A673 (cell line): ENCODE measurements at regions not wholly inside any gene's neighbourhood (a gene's known extent, or its start where the extent isn't known, plus 50 kb on each side); places are given as distances from the start of the nearest gene placed in this dataset.

Experiments used
- BruUV-seq: library from RNA; stranded (reverse); fragments of 400-500 nt; replicated peaks from 2 replicates; lab custom pipeline; 2021; lab: Mats Ljungman, UMichigan
- CTCF ChIA-PET: fragments of 300-600 bp; sonication (Branson Sonifier 250); formaldehyde crosslinking; loops from one replicate; lab custom pipeline; 2022; ENCODE audit warnings: antibody characterized with exemption; lab: Charles Lee
- POLR2A ChIA-PET: fragments of 300-600 bp; sonication (Branson Sonifier 250); formaldehyde crosslinking; loops from one replicate; lab custom pipeline; 2022; ENCODE audit warnings: antibody characterized with exemption; ENCODE audit not compliant: low non-redundant PET; lab: Charles Lee
- DNase-seq: peaks from one replicate; pipeline ENCODE4 v3.0.0-alpha.2; 2015; ENCODE audit warnings: low spot score
- H3K27ac ChIP-seq: fragments of 200-600 bp; sonication (generic); 2 replicates; pipeline ENCODE4 v1.5.1; 2016; ENCODE audit warnings: mixed run types, low read depth, mild to moderate bottlenecking, mixed read lengths, antibody characterized with exemption, low read length; ENCODE audit not compliant: poor library complexity, severe bottlenecking
- H3K27me3 ChIP-seq: fragments of 200-600 bp; sonication (generic); replicated peaks from 2 replicates; pipeline ENCODE4 v1.6.1; 2017; ENCODE audit warnings: mixed run types, low read depth, mild to moderate bottlenecking, mixed read lengths, antibody characterized with exemption, low read length; ENCODE audit not compliant: insufficient read depth, poor library complexity
- H3K36me3 ChIP-seq: fragments of 200-600 bp; sonication (generic); 2 replicates; pipeline ENCODE4 v1.6.1; 2016; ENCODE audit warnings: mixed run types, mild to moderate bottlenecking, mixed read lengths, antibody characterized with exemption, low read length; ENCODE audit not compliant: insufficient read depth, poor library complexity, severe bottlenecking
- H3K4me1 ChIP-seq: fragments of 200-600 bp; sonication (generic); 2 replicates; pipeline ENCODE4 v1.6.1; 2017; ENCODE audit warnings: mixed run types, mild to moderate bottlenecking, mixed read lengths, antibody characterized with exemption, low read length; ENCODE audit not compliant: insufficient read depth, poor library complexity, severe bottlenecking
- H3K4me3 ChIP-seq: fragments of 200-600 bp; sonication (generic); 2 replicates; pipeline ENCODE4 v1.5.1; 2016; ENCODE audit warnings: low read depth, mixed run types, mild to moderate bottlenecking, mixed read lengths, low read length; ENCODE audit not compliant: poor library complexity, severe bottlenecking
- H3K9me3 ChIP-seq: fragments of 200-600 bp; sonication (generic); 2 replicates; pipeline ENCODE4 v1.6.1; 2016; ENCODE audit warnings: mixed run types, low read depth, mild to moderate bottlenecking, mixed read lengths, antibody characterized with exemption, low read length; ENCODE audit not compliant: poor library complexity, severe bottlenecking
- EZH2 ChIP-seq: fragments of 200-600 bp; sonication (generic); IDR thresholded peaks from 2 replicates; pipeline ENCODE4 v1.6.1; 2017; ENCODE audit warnings: borderline replicate concordance, low read depth, mild to moderate bottlenecking, mixed read lengths, antibody characterized with exemption, low read length; ENCODE audit not compliant: poor library complexity, severe bottlenecking
- intact Hi-C: fragments of 100-400 bp; cut with micrococcal nuclease; formaldehyde crosslinking; loops from one replicate; pipeline ENCODE4 v1.10.0; 2022; ENCODE audit not compliant: unreplicated experiment
- TF ChIP-seq, protein P1 (sequence below): fragments of 300-800, 200-600 bp; sonication (generic); conservative IDR thresholded peaks from 2 replicates; pipeline ENCODE4 v1.5.1; 2017; ENCODE audit warnings: low read depth, mild to moderate bottlenecking, antibody characterized with exemption, low read length, moderate library complexity, mixed read lengths

DNA sequence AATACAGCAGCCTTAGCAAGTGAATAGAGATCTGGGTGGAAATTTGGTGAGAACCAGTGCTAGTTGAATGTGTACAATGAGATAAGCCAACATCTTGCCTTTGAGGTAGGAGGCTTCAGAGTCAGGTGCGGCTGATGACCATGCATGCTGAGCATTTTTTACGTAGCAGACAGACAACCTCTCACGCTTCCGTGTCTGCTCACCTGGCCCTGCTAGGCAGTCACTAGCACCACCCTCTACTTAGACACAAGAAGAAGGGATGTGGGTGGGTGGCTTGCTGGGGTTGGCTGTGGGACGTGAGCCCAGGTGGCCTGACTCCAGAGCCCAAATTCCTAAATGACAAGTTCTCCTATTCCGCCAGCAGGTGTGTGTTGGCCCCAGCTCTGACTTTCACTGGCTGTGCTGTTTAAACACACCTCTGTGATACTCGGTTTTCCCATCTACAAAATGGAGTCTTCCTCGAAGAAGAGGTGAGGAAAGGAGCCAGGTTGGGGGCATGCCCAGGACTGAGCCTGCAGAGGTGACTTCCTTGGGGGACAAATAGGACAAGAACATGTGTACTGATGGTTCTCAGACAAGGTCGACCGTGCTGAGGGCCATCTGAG lies 57.8 kb upstream of the BCL11B start:
- H3K27ac ChIP-seq: no peak overlapping the region
- POLR2A ChIA-PET: no interaction called here
- intact Hi-C loops: no loop called here

DNA sequence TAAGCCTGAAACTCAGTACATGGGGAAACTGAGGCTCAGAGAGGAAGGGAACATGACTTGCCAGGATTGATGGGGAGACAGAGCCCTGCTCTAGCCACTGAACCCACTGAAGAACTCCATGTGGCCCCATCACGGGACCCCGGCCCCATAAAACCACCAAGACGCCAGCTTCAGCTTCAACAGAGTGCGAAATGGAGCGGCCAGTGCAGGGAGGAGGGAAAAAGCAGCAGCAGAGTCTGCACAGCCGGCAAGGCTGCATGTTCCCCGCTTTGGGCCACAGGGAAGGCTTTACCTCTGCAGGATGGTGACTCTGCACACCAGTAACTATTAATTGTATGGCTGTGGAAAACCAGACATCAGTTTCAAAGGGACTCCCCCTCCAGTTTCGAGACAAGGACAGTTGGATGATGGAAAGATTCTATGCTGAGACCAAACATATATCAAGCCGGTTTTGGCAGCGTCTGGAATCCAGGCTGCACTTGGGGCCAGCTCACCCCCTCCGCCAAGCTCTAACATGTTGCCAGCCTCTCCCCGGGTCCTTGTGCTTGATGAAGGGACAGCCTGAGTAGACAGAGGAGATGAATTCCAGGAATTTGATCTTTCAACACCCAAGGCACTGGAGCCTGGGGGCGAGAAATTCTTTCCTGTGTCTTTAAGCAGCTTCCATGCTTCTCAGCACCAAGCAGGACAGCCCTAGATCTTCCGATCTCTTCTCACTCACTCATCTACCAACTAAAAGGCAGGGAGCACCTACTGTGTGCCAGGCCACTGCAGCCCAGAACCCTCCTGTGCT lies 55.7 kb upstream of the BCL11B start:
- CTCF ChIA-PET: no interaction called here
- intact Hi-C loops: no loop called here
- no TSS peak for BruUV-seq
- H3K4me1 ChIP-seq: no peaks in the 10 kb centered on the region
- no peak for DNase-seq
- no peaks in the 10 kb centered on the region for H3K9me3 ChIP-seq
- POLR2A ChIA-PET: no interaction called here
- no peaks in the 10 kb centered on the region for H3K36me3 ChIP-seq
- no peak overlapping the region for H3K27ac ChIP-seq
- H3K27me3 ChIP-seq: no peaks in the 10 kb centered on the region
- no peak for TF ChIP-seq EZH2
- TF ChIP-seq, protein P1, sequence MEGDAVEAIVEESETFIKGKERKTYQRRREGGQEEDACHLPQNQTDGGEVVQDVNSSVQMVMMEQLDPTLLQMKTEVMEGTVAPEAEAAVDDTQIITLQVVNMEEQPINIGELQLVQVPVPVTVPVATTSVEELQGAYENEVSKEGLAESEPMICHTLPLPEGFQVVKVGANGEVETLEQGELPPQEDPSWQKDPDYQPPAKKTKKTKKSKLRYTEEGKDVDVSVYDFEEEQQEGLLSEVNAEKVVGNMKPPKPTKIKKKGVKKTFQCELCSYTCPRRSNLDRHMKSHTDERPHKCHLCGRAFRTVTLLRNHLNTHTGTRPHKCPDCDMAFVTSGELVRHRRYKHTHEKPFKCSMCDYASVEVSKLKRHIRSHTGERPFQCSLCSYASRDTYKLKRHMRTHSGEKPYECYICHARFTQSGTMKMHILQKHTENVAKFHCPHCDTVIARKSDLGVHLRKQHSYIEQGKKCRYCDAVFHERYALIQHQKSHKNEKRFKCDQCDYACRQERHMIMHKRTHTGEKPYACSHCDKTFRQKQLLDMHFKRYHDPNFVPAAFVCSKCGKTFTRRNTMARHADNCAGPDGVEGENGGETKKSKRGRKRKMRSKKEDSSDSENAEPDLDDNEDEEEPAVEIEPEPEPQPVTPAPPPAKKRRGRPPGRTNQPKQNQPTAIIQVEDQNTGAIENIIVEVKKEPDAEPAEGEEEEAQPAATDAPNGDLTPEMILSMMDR: no peak
- H3K4me3 ChIP-seq: no peak overlapping the region

More for the DNA sequence above, 57.8 kb upstream of the BCL11B start:
- no peaks in the 10 kb centered on the region for H3K36me3 ChIP-seq
- H3K9me3 ChIP-seq: no peaks in the 10 kb centered on the region
- no peak for DNase-seq
- no peaks in the 10 kb centered on the region for H3K27me3 ChIP-seq
- BruUV-seq: no TSS peak
- H3K4me3 ChIP-seq: no peak overlapping the region
- TF ChIP-seq, protein P1: no peak
- no peak for TF ChIP-seq EZH2
- CTCF ChIA-PET: no interaction called here
- no peaks in the 10 kb centered on the region for H3K4me1 ChIP-seq

DNA sequence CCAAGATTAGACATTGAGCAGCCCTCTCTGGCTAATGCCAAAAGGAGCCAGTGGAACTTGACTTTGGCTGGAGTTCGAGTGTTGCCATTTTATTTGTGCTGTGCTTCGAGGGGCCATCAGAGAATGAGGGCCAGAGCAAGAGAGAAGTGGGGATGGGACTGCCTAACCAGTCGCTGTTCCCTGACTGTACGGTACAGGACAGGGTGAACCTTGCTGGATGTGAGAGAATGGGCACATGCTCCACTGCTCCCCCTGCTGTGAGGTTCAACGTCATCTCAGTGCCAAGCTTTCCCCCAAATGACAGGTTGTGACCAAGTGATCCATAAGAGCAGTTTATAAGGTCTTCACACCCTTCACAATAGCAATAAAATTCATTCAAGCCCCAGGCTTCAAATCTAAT lies 55.1 kb upstream of the BCL11B start:
- ChIA-PET CTCF (no interaction called here), POLR2A (no interaction called here)
- no peaks in the 10 kb centered on the region for H3K9me3 ChIP-seq
- DNase-seq: no peak
- no peaks in the 10 kb centered on the region for H3K4me1 ChIP-seq
- no peak overlapping the region for H3K4me3 ChIP-seq
- no peak for TF ChIP-seq EZH2
- TF ChIP-seq, protein P1: no peak
- intact Hi-C loops: no loop called here
- no peaks in the 10 kb centered on the region for H3K36me3 ChIP-seq
- H3K27me3 ChIP-seq: no peaks in the 10 kb centered on the region
- H3K27ac ChIP-seq: no peak overlapping the region
- no TSS peak for BruUV-seq
